ENCODE measurements at regions not wholly inside any gene's neighbourhood (a gene's known extent, or its start where the extent isn't known, plus 50 kb on each side); places are given as distances from the start of the nearest gene placed in this dataset.

GRCh38 chr22:48156603-48157355, 1394.3 kb downstream of the TBC1D22A start (continued):
- TF ChIP-seq ZNF462 (CRISPR knock-in tag; IDR thresholded peaks at IDR 0.05) (no peak), EZH2phosphoT487 (IDR thresholded peaks at IDR 0.05; ENCODE audit: unreplicated experiment) (no peak), EZH2 (IDR thresholded peaks at IDR 0.05; ENCODE audit: low read depth, unreplicated experiment) (no peak), NANOG (IDR thresholded peaks at IDR 0.05; ENCODE audit: borderline replicate concordance) (no peak), ZNF331 (CRISPR knock-in tag; IDR thresholded peaks at IDR 0.05; ENCODE audit: low read depth) (no peak)

- Mint-ChIP-seq H3K4me1 (peaks cover 8% of the 10 kb centered on the region; the same call in 2 of the 3 replicates), H3K4me3 (no peak overlapping the region), H3K27me3 (ENCODE audit: insufficient read depth, low read depth, poor library complexity) (peaks cover 11% of the 10 kb centered on the region), H3K9me3 (no peaks in the 10 kb centered on the region; the same call in 2 of the 3 replicates), H3K27ac (no peak overlapping the region), H3K36me3 (ENCODE audit: low read depth) (no peaks in the 10 kb centered on the region)
- H3K79me2 ChIP-seq (replicated peaks; ENCODE audit: insufficient read depth), result no peaks in the 10 kb centered on the region
- H4K20me1 ChIP-seq (replicated peaks; ENCODE audit: insufficient read depth), result no peaks in the 10 kb centered on the region
- H3K4me3 ChIP-seq, result no peak overlapping the region
- no peaks in the 10 kb centered on the region for H3K27me3 ChIP-seq (ENCODE audit: insufficient read depth)
- H3F3A ChIP-seq (replicated peaks; ENCODE audit: low read depth), result no peaks in the 10 kb centered on the region
- ATAC-seq, result no peak
- no peaks in the 10 kb centered on the region for H3K9me2 ChIP-seq (ENCODE audit: insufficient read depth)
- no peaks in the 10 kb centered on the region for H3K36me3 ChIP-seq (ENCODE audit: insufficient read depth)
- H3K27ac ChIP-seq (ENCODE audit: low read depth), result no peak overlapping the region
- no peaks in the 10 kb centered on the region for H3K4me1 ChIP-seq (ENCODE audit: insufficient read depth)
- H2AFZ ChIP-seq, result no peak overlapping the region
- no peak overlapping the region for H3K4me2 ChIP-seq
- no peak for DNase-seq (ENCODE audit: low spot score)
- TF ChIP-seq STAT1 (IDR thresholded peaks at IDR 0.05; ENCODE audit: unreplicated experiment) (no peak), ZNF462 (CRISPR knock-in tag; IDR thresholded peaks at IDR 0.05) (no peak), POLR2AphosphoS5 (IDR thresholded peaks at IDR 0.05; ENCODE audit: low read depth) (no peak), ZNF114 (CRISPR knock-in tag; IDR thresholded peaks at IDR 0.05) (no peak), EZH2 (IDR thresholded peaks at IDR 0.05; ENCODE audit: low read depth, unreplicated experiment) (no peak), ZNF331 (CRISPR knock-in tag; IDR thresholded peaks at IDR 0.05; ENCODE audit: low read depth) (no peak)
Observed at GRCh38 chr22:48155446-48155845, 1393.0 kb downstream of the TBC1D22A start.

Data from GM23338 (cell line).